ENCODE measurements at regions not wholly inside any gene's neighbourhood (a gene's known extent, or its start where the extent isn't known, plus 50 kb on each side); places are given as distances from the start of the nearest gene placed in this dataset.

- Histone ChIP-seq H3K4me1 (ENCODE audit: low read length) (0 out of 2 replicates have a peak, but pooled peaks cover 5% of the 10 kb centered on the region), H4K20me1 (ENCODE audit: insufficient read depth, low read length) (no peaks in the 10 kb centered on the region), H3K9me3 (ENCODE audit: insufficient read depth, low read length) (no peaks in the 10 kb centered on the region), H3K27me3 (ENCODE audit: low read depth, low read length) (no peaks in the 10 kb centered on the region), H2AFZ (ENCODE audit: low read depth, low read length) (no peak overlapping the region), H3K79me2 (ENCODE audit: low read length) (no peaks in the 10 kb centered on the region), H3K4me3 (ENCODE audit: low read length) (no peak overlapping the region), H3K9ac (ENCODE audit: low read length) (no peak overlapping the region), H3K4me2 (ENCODE audit: low read length) (no peak overlapping the region), H3K36me3 (replicated peaks; ENCODE audit: low read depth, low read length) (no peaks in the 10 kb centered on the region), H3K27ac (ENCODE audit: low read length) (no peak overlapping the region)
- TF ChIP-seq EZH2phosphoT487 (IDR thresholded peaks at IDR 0.05; ENCODE audit: low read depth) (no peak), CTCF (IDR thresholded peaks at IDR 0.05; ENCODE audit: low read depth, low read length) (no peak)
Observed at GRCh38 chr3:87564438-87564837, 288.1 kb upstream of the POU1F1 start.

- H3K27ac ChIP-seq (ENCODE audit: low read length), result no peak overlapping the region
- no peak overlapping the region for H3K4me2 ChIP-seq (ENCODE audit: low read length)
- no peaks in the 10 kb centered on the region for H3K27me3 ChIP-seq (ENCODE audit: low read depth, low read length)
- H3K4me3 ChIP-seq (ENCODE audit: low read length), result no peak overlapping the region
- H3K4me1 ChIP-seq (ENCODE audit: low read length), result 0 out of 2 replicates have a peak, but pooled peaks cover 5% of the 10 kb centered on the region
- no peak overlapping the region for H3K9ac ChIP-seq (ENCODE audit: low read length)
- H3K79me2 ChIP-seq (ENCODE audit: low read length), result no peaks in the 10 kb centered on the region
- no peak overlapping the region for H2AFZ ChIP-seq (ENCODE audit: low read depth, low read length)
- no peaks in the 10 kb centered on the region for H4K20me1 ChIP-seq (ENCODE audit: insufficient read depth, low read length)
- H3K9me3 ChIP-seq (ENCODE audit: insufficient read depth, low read length), result no peaks in the 10 kb centered on the region
- TF ChIP-seq EZH2phosphoT487 (IDR thresholded peaks at IDR 0.05; ENCODE audit: low read depth) (no peak), CTCF (IDR thresholded peaks at IDR 0.05; ENCODE audit: low read depth, low read length) (no peak)
- no peaks in the 10 kb centered on the region for H3K36me3 ChIP-seq (replicated peaks; ENCODE audit: low read depth, low read length)
Observed at GRCh38 chr3:87563712-87564111, 287.3 kb upstream of the POU1F1 start.

GRCh38 chr3:87558492-87558891 is 282.1 kb upstream of the POU1F1 start:
- no peaks in the 10 kb centered on the region for H3K79me2 ChIP-seq (ENCODE audit: low read length)
- no peaks in the 10 kb centered on the region for H3K36me3 ChIP-seq (replicated peaks; ENCODE audit: low read depth, low read length)
- H3K4me1 ChIP-seq (ENCODE audit: low read length), result no peaks in the 10 kb centered on the region
- H2AFZ ChIP-seq (ENCODE audit: low read depth, low read length), result no peak overlapping the region
- H3K4me3 ChIP-seq (ENCODE audit: low read length), result no peak overlapping the region
- no peak overlapping the region for H3K9ac ChIP-seq (ENCODE audit: low read length)
- no peak overlapping the region for H3K27ac ChIP-seq (ENCODE audit: low read length)
- no peaks in the 10 kb centered on the region for H4K20me1 ChIP-seq (ENCODE audit: insufficient read depth, low read length)
- no peak overlapping the region for H3K4me2 ChIP-seq (ENCODE audit: low read length)
- no peaks in the 10 kb centered on the region for H3K9me3 ChIP-seq (ENCODE audit: insufficient read depth, low read length)
- TF ChIP-seq EZH2phosphoT487 (IDR thresholded peaks at IDR 0.05; ENCODE audit: low read depth) (no peak), CTCF (IDR thresholded peaks at IDR 0.05; ENCODE audit: low read depth, low read length) (no peak)
- H3K27me3 ChIP-seq (ENCODE audit: low read depth, low read length), result no peaks in the 10 kb centered on the region

- H3K27me3 ChIP-seq (ENCODE audit: low read depth, low read length), result no peaks in the 10 kb centered on the region
- no peaks in the 10 kb centered on the region for H3K79me2 ChIP-seq (ENCODE audit: low read length)
- H3K36me3 ChIP-seq (replicated peaks; ENCODE audit: low read depth, low read length), result no peaks in the 10 kb centered on the region
- no peak overlapping the region for H3K4me2 ChIP-seq (ENCODE audit: low read length)
- H4K20me1 ChIP-seq (ENCODE audit: insufficient read depth, low read length), result no peaks in the 10 kb centered on the region
- no peak overlapping the region for H2AFZ ChIP-seq (ENCODE audit: low read depth, low read length)
- H3K4me1 ChIP-seq (ENCODE audit: low read length), result no peaks in the 10 kb centered on the region
- H3K9ac ChIP-seq (ENCODE audit: low read length), result no peak overlapping the region
- TF ChIP-seq EZH2phosphoT487 (IDR thresholded peaks at IDR 0.05; ENCODE audit: low read depth), result no peak
- TF ChIP-seq CTCF (IDR thresholded peaks at IDR 0.05; ENCODE audit: low read depth, low read length), result no peak
- H3K27ac ChIP-seq (ENCODE audit: low read length), result no peak overlapping the region
- H3K9me3 ChIP-seq (ENCODE audit: insufficient read depth, low read length), result no peaks in the 10 kb centered on the region
- no peak overlapping the region for H3K4me3 ChIP-seq (ENCODE audit: low read length)
Observed at GRCh38 chr3:87555290-87555689, 278.9 kb upstream of the POU1F1 start.

Measured in OCI-LY3 (cell line).